Endothelial cell (in vitro differentiated cells): ENCODE measurements at regions not wholly inside any gene's neighbourhood (a gene's known extent, or its start where the extent isn't known, plus 50 kb on each side); places are given as distances from the start of the nearest gene placed in this dataset.

Experiments
- DNase-seq: peaks from one replicate; pipeline ENCODE4 v3.0.0; 2021; ENCODE audit warnings: low spot score
- H3K27ac Mint-ChIP-seq: one replicate; pipeline ENCODE4 v1.8.0; 2021; ENCODE audit warnings: mixed read lengths, inconsistent platforms; ENCODE audit not compliant: unreplicated experiment
- H3K27me3 Mint-ChIP-seq: one replicate; pipeline ENCODE4 v1.8.0; 2021; ENCODE audit warnings: mild to moderate bottlenecking, moderate library complexity, mixed read lengths, inconsistent platforms; ENCODE audit not compliant: unreplicated experiment
- H3K36me3 Mint-ChIP-seq: one replicate; pipeline ENCODE4 v1.8.0; 2021; ENCODE audit warnings: mild to moderate bottlenecking, low read depth, mixed read lengths, inconsistent platforms; ENCODE audit not compliant: unreplicated experiment
- H3K4me1 Mint-ChIP-seq: one replicate; pipeline ENCODE4 v1.8.0; 2021; ENCODE audit warnings: mild to moderate bottlenecking, mixed read lengths, inconsistent platforms; ENCODE audit not compliant: unreplicated experiment
- H3K4me3 Mint-ChIP-seq: one replicate; pipeline ENCODE4 v1.8.0; 2021; ENCODE audit warnings: mild to moderate bottlenecking, mixed read lengths, inconsistent platforms; ENCODE audit not compliant: unreplicated experiment
- H3K9me3 Mint-ChIP-seq: one replicate; pipeline ENCODE4 v1.8.0; 2021; ENCODE audit warnings: mixed read lengths, inconsistent platforms; ENCODE audit not compliant: unreplicated experiment
- TF ChIP-seq, protein P1 (sequence below): fragments of 200-600 bp; sonication (generic); IDR thresholded peaks from one replicate; pipeline ENCODE4 v1.5.0; 2021; ENCODE audit warnings: antibody characterized with exemption; ENCODE audit not compliant: unreplicated experiment

DNA sequence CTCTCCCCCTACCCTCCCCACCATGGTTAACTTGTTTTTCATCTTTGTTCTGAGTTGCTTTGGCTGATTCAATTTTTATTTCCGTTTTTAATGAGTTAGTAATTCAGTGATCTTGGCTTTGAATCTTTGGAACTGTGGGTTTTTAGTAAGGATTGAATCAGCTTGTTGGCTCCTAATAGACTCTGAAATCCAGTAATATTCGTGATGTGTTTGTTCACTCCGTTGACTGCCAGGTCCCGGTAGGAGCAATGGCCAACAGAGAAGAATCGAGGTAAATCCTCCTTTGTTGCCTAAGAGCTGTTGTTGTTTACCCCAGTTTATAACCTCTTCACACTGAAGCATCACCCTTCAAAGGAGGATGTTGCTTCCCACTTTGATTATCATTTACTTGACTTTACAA lies 92.7 kb downstream of the PCSK1 start:
- no peak for DNase-seq
- Mint-ChIP-seq H3K27me3 (no peaks in the 10 kb centered on the region), H3K36me3 (no peaks in the 10 kb centered on the region), H3K27ac (no peak overlapping the region), H3K4me1 (no peaks in the 10 kb centered on the region), H3K4me3 (no peak overlapping the region), H3K9me3 (no peaks in the 10 kb centered on the region)
- TF ChIP-seq, protein P1, sequence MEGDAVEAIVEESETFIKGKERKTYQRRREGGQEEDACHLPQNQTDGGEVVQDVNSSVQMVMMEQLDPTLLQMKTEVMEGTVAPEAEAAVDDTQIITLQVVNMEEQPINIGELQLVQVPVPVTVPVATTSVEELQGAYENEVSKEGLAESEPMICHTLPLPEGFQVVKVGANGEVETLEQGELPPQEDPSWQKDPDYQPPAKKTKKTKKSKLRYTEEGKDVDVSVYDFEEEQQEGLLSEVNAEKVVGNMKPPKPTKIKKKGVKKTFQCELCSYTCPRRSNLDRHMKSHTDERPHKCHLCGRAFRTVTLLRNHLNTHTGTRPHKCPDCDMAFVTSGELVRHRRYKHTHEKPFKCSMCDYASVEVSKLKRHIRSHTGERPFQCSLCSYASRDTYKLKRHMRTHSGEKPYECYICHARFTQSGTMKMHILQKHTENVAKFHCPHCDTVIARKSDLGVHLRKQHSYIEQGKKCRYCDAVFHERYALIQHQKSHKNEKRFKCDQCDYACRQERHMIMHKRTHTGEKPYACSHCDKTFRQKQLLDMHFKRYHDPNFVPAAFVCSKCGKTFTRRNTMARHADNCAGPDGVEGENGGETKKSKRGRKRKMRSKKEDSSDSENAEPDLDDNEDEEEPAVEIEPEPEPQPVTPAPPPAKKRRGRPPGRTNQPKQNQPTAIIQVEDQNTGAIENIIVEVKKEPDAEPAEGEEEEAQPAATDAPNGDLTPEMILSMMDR = no peak

DNA sequence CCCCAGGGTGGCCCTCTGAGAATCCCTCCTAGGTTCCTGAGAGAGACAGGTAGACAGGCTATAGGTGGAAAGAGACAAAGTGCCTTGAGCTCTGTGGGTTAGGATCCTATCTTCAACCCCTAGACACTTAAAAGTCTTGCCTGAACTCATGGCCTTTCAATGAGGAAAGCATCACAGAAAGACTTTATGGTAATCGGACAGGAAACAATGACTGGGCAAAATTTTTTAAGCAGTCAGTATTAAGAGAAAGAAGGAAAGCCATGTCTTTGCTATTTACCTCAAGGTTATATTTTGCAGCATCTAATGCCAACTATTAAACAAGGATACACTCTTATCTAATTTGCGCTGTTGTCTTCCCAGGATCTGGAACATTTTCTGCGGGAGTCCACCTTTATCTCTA lies 93.2 kb downstream of the PCSK1 start:
- no peak for DNase-seq
- Mint-ChIP-seq H3K4me1 (no peaks in the 10 kb centered on the region), H3K36me3 (no peaks in the 10 kb centered on the region), H3K27ac (no peak overlapping the region), H3K9me3 (no peaks in the 10 kb centered on the region), H3K27me3 (no peaks in the 10 kb centered on the region), H3K4me3 (no peak overlapping the region)
- TF ChIP-seq, protein P1 = no peak

DNA sequence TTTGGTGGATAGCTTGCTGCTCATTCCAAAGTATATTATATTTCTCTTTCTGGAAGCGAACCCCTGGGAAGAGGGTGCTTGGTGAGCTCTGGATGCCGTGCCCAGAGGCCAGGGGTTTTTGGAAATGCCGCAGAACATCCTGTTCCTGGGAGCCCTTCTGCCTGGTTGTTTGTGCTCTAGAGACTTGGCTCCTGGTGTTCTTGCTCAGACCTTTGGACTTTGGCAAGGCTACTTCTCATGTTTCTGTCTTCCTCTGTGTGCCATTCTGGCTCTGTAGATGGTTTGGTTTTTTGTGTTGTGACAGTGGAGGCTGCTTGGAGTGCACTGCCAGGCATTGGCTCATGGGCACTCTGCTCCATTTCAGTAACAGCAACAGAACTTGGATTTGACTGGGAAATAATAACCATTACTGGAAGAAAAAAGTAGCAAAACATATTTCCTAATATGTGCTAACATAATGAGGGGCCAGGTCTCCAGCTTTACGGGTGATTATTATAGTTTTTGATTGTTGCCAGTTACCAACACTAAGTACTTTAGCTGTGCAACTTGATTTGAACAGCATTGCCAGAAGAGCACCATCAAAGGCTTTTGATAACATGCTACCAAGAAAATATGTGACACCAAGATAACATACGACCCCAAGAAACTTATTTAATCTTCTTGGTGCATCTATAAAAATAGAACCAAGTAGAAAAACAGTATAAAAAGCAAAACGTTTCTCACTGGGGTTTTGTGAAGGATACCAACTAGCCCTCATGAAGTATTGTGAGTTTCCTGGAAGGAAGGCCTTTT lies 94.2 kb downstream of the PCSK1 start:
- no peaks in the 10 kb centered on the region for H3K9me3 Mint-ChIP-seq
- H3K27me3 Mint-ChIP-seq = no peaks in the 10 kb centered on the region
- no peaks in the 10 kb centered on the region for H3K36me3 Mint-ChIP-seq
- TF ChIP-seq, protein P1 = no peak
- H3K4me1 Mint-ChIP-seq = no peaks in the 10 kb centered on the region
- H3K27ac Mint-ChIP-seq = no peak overlapping the region
- no peak for DNase-seq
- no peak overlapping the region for H3K4me3 Mint-ChIP-seq

DNA sequence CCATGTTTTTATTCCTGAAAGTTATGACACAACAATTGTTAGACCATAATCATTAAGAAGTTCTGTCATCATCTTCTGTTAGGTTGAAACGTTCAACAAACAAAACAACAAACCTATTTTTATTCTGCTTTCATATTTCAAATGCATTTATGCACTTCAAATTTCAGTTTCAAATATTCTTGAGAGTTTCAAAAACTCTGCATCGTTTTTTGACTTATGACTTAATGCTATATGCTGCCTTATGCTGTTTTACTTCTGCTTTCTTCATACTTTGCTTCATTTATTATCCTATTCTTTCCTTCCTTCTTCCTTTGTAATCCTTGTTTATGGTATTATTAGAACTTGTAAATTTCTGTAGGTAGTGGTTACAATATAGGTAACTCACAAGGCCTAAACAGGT lies 95.0 kb downstream of the PCSK1 start:
- no peak overlapping the region for H3K4me3 Mint-ChIP-seq
- no peak for DNase-seq
- H3K27ac Mint-ChIP-seq = no peak overlapping the region
- H3K36me3 Mint-ChIP-seq = no peaks in the 10 kb centered on the region
- TF ChIP-seq, protein P1 = no peak
- no peaks in the 10 kb centered on the region for H3K27me3 Mint-ChIP-seq
- no peaks in the 10 kb centered on the region for H3K4me1 Mint-ChIP-seq
- no peaks in the 10 kb centered on the region for H3K9me3 Mint-ChIP-seq

DNA sequence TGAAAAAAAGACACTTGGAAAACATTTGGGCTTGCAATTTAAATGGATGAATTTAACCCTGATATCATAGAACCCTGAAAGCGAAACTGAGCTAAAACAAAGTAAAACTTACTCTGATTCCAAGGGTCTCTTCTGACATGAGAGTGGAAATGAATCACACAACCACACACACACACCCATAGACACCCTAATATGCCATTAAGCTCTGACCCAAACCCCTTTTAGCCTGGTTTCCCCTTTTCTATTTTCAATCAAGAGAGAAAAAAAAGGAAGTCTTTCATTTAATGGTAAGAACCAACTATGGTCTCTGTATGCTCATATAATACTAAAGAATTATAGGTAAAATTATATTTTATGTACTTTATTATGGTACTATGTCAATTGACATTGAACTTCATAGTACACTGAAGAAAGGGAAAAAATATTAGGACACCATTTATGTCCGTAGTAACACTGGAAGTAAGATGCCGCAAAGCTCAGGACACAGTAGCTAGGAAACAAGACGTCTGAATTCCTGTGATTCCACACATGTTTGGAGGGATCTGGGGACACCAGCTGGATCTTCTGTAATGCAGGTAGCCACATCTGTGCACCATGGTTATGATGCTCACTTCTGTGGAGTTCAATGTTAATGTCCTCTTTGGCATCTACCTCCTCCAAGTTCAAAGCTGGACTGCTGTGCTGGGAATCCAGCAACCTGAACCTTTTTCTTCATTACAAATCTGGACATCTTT lies 95.8 kb downstream of the PCSK1 start:
- Mint-ChIP-seq H3K36me3 (no peaks in the 10 kb centered on the region), H3K4me1 (no peaks in the 10 kb centered on the region), H3K4me3 (no peak overlapping the region), H3K27ac (no peak overlapping the region), H3K27me3 (no peaks in the 10 kb centered on the region), H3K9me3 (no peaks in the 10 kb centered on the region)
- TF ChIP-seq, protein P1 = no peak
- DNase-seq = no peak
